Bronchial epithelial cell (primary cell): ENCODE measurements at regions not wholly inside any gene's neighbourhood (a gene's known extent, or its start where the extent isn't known, plus 50 kb on each side); places are given as distances from the start of the nearest gene placed in this dataset.

Experiments used
- DNase-seq: peaks from one replicate; pipeline ENCODE4 v3.0.0-alpha.2; 2010; ENCODE audit warnings: low read depth
- FAIRE-seq: peaks from 2 replicates; lab custom pipeline; 2011; peaks lifted over from hg19 to GRCh38; lab: Jason Lieb, UNC
- H3K27me3 ChIP-seq: 2 replicates; pipeline ENCODE4 v1.5.1; 2011; ENCODE audit warnings: low read length; ENCODE audit not compliant: control insufficient read depth, insufficient read depth
- H3K36me3 ChIP-seq: 2 replicates; pipeline ENCODE4 v1.5.1; 2011; ENCODE audit warnings: low read length; ENCODE audit not compliant: control insufficient read depth, insufficient read depth
- H3K4me3 ChIP-seq: 2 replicates; pipeline ENCODE4 v1.5.1; 2011; ENCODE audit warnings: mild to moderate bottlenecking, low read depth, low read length, control low read depth
- TF ChIP-seq, protein P1 (sequence below): IDR thresholded peaks from 2 replicates; pipeline ENCODE4 v1.5.1; 2011; ENCODE audit warnings: mild to moderate bottlenecking, moderate library complexity, low read length, control low read depth, inconsistent platforms; ENCODE audit not compliant: insufficient read depth, severe bottlenecking

DNA sequence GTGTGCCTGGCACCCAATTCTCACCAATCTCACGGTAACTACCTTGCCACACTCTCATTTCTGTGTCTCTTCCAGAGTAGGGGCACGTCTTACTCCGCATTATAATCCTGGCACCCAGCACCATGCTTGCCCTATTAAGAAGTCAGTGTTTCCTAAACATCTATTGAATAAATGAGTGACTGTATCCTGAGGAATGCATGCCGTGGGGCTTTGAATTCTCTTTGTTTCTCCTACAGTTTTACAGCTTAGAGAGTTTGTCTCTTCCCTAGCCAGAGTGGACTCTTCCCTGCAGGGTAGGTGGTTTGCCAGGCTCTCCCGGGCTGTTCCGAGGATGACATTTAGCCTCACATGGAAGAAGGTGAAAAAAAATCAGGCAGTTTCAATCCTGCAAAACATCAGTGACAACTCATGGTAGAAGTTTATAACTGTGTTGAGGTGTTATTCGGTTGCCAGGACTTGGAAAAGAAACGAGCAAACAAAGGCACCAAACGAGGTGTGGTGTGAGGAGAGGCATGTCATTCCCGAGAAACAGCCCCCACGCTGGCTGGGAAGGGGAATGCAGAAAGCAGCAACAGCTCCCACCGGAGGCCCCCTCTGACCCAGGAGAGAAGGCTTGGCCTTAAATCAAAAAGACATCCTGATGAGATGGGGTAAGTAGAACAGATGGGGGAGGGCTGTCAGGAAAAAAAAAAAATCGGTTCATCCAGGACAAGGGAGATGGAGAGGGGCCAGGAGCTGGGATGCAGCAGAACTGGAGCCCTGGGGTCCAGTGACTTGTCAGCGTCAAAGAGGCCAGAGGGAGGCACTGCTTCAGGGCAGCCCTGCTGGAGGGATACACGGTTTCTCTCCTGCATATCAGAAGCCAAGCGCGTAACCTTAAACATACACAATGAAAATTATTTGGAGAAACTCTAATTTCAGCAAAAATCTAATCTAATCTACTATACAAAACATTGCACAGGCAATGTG lies 168.4 kb upstream of the ARRDC4 start:
- Histone ChIP-seq H3K27me3 (no peaks in the 10 kb centered on the region), H3K4me3 (no peak overlapping the region), H3K36me3 (no peaks in the 10 kb centered on the region)
- TF ChIP-seq, protein P1, sequence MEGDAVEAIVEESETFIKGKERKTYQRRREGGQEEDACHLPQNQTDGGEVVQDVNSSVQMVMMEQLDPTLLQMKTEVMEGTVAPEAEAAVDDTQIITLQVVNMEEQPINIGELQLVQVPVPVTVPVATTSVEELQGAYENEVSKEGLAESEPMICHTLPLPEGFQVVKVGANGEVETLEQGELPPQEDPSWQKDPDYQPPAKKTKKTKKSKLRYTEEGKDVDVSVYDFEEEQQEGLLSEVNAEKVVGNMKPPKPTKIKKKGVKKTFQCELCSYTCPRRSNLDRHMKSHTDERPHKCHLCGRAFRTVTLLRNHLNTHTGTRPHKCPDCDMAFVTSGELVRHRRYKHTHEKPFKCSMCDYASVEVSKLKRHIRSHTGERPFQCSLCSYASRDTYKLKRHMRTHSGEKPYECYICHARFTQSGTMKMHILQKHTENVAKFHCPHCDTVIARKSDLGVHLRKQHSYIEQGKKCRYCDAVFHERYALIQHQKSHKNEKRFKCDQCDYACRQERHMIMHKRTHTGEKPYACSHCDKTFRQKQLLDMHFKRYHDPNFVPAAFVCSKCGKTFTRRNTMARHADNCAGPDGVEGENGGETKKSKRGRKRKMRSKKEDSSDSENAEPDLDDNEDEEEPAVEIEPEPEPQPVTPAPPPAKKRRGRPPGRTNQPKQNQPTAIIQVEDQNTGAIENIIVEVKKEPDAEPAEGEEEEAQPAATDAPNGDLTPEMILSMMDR, result no peak
- DNase-seq (no peak), FAIRE-seq (no peak)

DNA sequence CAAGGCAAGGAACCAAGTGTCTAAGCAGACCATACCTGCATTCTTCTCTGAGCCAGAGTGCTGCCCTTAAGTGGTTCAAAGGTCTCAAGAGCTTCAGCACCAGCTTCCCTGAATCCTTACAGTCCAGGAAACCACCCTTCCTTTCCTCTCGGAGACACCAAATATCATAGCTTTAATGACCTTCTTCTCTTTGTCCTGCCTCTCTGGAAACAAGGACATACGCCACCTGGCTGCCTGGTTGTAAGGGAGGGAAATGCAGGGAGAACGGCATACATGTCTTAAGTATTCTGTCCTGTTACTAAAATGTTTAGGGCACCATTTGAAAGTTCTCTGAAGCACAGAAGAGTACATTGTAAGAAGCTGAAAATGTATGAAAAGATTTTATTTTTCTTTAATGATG lies 155.6 kb upstream of the ARRDC4 start:
- TF ChIP-seq, protein P1, result no peak
- DNase-seq, result no peak
- H3K27me3 ChIP-seq, result no peaks in the 10 kb centered on the region
- H3K4me3 ChIP-seq, result no peak overlapping the region
- FAIRE-seq, result no peak
- no peaks in the 10 kb centered on the region for H3K36me3 ChIP-seq

DNA sequence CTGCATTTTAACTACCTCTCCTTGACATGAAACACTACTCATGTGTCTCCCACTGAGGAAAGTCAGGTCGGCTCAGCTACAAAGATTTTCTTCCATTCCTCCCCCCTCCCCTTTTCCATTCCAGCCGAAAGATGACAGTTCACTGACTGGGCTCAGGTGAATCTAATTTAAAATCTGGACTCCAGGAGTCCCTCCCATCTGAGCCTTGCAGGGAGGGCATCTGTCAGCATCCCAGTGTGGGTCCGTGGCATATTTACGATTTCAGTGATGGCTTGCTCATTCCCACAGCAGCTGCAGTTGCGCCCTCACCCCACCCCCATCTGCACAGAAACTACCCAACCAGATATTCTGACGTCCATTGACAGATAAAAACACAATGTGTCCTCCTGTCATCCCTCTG lies 153.7 kb upstream of the ARRDC4 start:
- FAIRE-seq, result no peak
- no peak overlapping the region for H3K4me3 ChIP-seq
- TF ChIP-seq, protein P1, result no peak
- DNase-seq, result no peak
- H3K27me3 ChIP-seq, result no peaks in the 10 kb centered on the region
- H3K36me3 ChIP-seq, result no peaks in the 10 kb centered on the region

DNA sequence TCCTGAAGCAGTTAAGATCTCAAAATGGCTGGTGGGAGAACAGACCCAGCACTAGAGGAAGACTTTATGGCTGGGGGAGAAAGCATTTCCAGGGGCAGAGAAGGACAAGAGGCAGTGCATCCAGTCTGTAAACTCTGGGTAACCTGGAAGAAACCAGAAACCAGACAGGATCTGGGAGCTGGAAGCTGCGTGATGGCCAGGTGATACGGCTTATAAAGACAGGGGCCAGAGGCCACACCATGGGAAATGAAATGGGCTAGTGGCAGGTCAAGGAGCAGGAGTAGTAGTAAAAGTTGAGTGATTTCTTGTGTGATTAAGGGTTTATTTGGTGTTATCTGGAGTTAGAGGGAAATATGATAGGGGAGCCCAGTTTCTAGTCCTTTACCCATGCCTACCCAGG lies 144.7 kb upstream of the ARRDC4 start:
- H3K4me3 ChIP-seq, result no peak overlapping the region
- TF ChIP-seq, protein P1, result no peak
- DNase-seq (no peak), FAIRE-seq (no peak)
- no peaks in the 10 kb centered on the region for H3K36me3 ChIP-seq
- no peaks in the 10 kb centered on the region for H3K27me3 ChIP-seq

DNA sequence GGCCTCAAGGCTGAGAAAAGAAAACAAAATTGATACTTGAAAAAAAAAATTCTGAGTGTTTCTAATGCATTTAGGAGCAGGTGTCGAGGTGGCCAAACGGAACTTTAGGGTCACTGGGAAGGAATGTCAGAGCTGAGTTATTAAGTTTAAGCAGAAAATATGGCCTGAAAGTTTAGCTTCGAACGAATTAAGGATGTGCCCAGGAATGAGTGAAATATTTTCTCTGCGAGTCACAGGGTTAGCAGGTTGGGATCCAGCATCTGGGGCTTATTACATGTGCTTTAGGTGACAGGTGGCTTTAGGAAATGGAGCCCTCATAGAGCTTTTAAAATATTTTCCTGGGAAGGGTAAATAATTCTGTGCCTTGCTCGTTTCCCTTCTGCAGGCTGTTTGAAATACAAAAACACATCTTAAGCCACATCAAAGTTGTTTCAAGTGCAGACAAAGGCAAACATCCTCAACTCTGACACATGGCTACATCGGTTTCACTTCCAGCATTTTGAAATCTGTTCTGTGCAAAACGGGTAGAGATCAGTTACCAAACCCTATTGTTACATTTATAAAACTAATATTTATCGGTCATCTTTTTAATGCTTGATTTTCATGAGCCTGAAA lies 143.1 kb upstream of the ARRDC4 start:
- TF ChIP-seq, protein P1, result no peak
- Histone ChIP-seq H3K4me3 (no peak overlapping the region), H3K36me3 (no peaks in the 10 kb centered on the region), H3K27me3 (no peaks in the 10 kb centered on the region)
- DNase-seq (no peak), FAIRE-seq (no peak)
